Keratinocyte (primary cell): ENCODE measurements at regions not wholly inside any gene's neighbourhood (a gene's known extent, or its start where the extent isn't known, plus 50 kb on each side); places are given as distances from the start of the nearest gene placed in this dataset.

ENCODE experiments used
- DNase-seq: peaks from one replicate; pipeline ENCODE4 v3.0.0-alpha.2; 2011; ENCODE audit warnings: low read depth, missing footprints, low spot score
- FAIRE-seq: peaks from 2 replicates; lab custom pipeline; 2011; peaks lifted over from hg19 to GRCh38; lab: Jason Lieb, UNC
- H2AFZ ChIP-seq: 2 replicates; pipeline ENCODE4 v1.6.0; 2012; ENCODE audit warnings: low read length, control low read depth, inconsistent platforms; ENCODE audit not compliant: control insufficient read depth
- H3K27ac ChIP-seq: 2 replicates; pipeline ENCODE4 v1.5.1; 2011; ENCODE audit warnings: low read length; ENCODE audit not compliant: control insufficient read depth, insufficient read depth
- H3K27me3 ChIP-seq: 3 replicates; pipeline ENCODE4 v1.6.0; 2011; ENCODE audit warnings: low read length; ENCODE audit not compliant: control insufficient read depth, insufficient read depth; ENCODE audit errors: extremely low read depth
- H3K36me3 ChIP-seq, 2 experiments: 2 replicates in 1 of 2; 3 replicates in 1 of 2; pipeline ENCODE4 v1.5.1; 2011; ENCODE audit warnings: low read length in 2 of 2, mild to moderate bottlenecking in 1 of 2; ENCODE audit not compliant: control insufficient read depth in 2 of 2, insufficient read depth in 2 of 2; ENCODE audit errors: extremely low read depth in 1 of 2
- H3K4me1 ChIP-seq: 3 replicates; pipeline ENCODE4 v1.5.1; 2011; ENCODE audit warnings: low read length; ENCODE audit not compliant: control insufficient read depth, insufficient read depth; ENCODE audit errors: extremely low read depth
- H3K4me2 ChIP-seq: 3 replicates; pipeline ENCODE4 v1.6.0; 2011; ENCODE audit warnings: low read depth, low read length; ENCODE audit not compliant: control insufficient read depth, insufficient read depth; ENCODE audit errors: extremely low read depth
- H3K4me3 ChIP-seq, 3 experiments: fragments of 200-600 bp in 1 of 3; sonication (generic) in 1 of 3; 2 replicates in 2 of 3; 3 replicates in 1 of 3; pipeline ENCODE4 v1.5.1; 2011 to 2016; ENCODE audit warnings: low read length in 3 of 3, mild to moderate bottlenecking in 3 of 3, control low read depth in 2 of 3, inconsistent platforms in 1 of 3, low read depth in 1 of 3, mixed read lengths in 1 of 3, mixed run types in 1 of 3, moderate library complexity in 1 of 3; ENCODE audit not compliant: control insufficient read depth in 2 of 3, insufficient read depth in 2 of 3; ENCODE audit errors: extremely low read depth in 1 of 3
- H3K79me2 ChIP-seq: 2 replicates; pipeline ENCODE4 v1.6.0; 2012; ENCODE audit warnings: low read length; ENCODE audit not compliant: control insufficient read depth, insufficient read depth
- H3K9ac ChIP-seq: 3 replicates; pipeline ENCODE4 v1.6.0; 2011; ENCODE audit warnings: low read length; ENCODE audit not compliant: control insufficient read depth, insufficient read depth; ENCODE audit errors: extremely low read depth
- H3K9me1 ChIP-seq: 3 replicates; pipeline ENCODE4 v1.6.0; 2011; ENCODE audit warnings: low read length; ENCODE audit not compliant: control insufficient read depth, insufficient read depth; ENCODE audit errors: extremely low read depth
- H3K9me3 ChIP-seq: 2 replicates; pipeline ENCODE4 v1.5.1; 2012; ENCODE audit warnings: low read depth, low read length; ENCODE audit not compliant: control insufficient read depth
- H4K20me1 ChIP-seq: 3 replicates; pipeline ENCODE4 v1.6.0; 2011; ENCODE audit warnings: low read length; ENCODE audit not compliant: control insufficient read depth, insufficient read depth; ENCODE audit errors: extremely low read depth
- EZH2 ChIP-seq: IDR thresholded peaks from one replicate; pipeline ENCODE4 v1.6.1; 2012; ENCODE audit warnings: inconsistent platforms, mild to moderate bottlenecking, low read length, moderate library complexity
- dilution Hi-C: fragments of 300-500 bp; cut with MboI; formaldehyde crosslinking; loops from one replicate; pipeline ENCODE4 v1.7.0; 2020; ENCODE audit warnings: low sequenced_read_pairs; ENCODE audit not compliant: extremely low pct_ligation_motif_present
- TF ChIP-seq, protein P1 (sequence below), 3 experiments: IDR thresholded peaks in 1 of 3; conservative IDR thresholded peaks in 1 of 3; optimal IDR thresholded peaks in 1 of 3; 2 replicates in 2 of 3; 3 replicates in 1 of 3; pipeline versions ENCODE3 to v1.5.1; 2011; ENCODE audit warnings: low read length in 3 of 3, mild to moderate bottlenecking in 3 of 3, moderate library complexity in 2 of 3, control low read depth in 1 of 3, inconsistent platforms in 1 of 3; ENCODE audit not compliant: insufficient read depth in 2 of 3; ENCODE audit errors: extremely low read depth in 1 of 3

DNA sequence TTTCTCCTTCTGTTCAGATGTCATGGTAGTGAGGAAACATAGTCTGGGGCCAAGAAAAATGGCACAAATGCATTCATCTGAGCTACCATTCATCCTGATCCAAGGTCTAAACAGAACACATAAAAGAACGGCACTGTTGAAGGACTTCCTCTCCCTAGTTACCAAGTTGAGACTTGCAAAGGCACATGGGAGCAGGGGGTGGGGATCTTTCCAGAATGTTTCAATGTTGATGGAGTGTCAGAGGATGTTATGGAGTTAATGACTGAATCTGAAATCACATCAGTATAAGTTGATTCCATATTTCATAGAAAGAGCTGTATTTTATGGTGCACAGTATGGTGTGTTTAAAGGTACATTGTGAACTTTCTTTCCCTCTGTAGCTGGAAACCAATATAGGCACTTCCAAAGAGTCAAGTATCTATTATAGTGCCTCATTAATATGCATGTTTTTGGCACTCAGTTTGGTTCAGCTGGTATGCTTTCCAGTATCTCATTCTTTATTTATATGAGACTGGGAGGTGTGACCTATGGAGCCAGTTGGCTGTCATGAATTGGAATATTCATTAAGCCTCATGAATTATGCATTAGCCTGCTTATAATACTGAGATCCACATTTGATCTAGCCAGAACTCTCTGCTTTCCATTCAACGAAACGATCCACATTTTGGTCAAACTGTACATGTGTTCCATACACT is 603.0 kb downstream of the NR2F1-AS1 start:
- Histone ChIP-seq H3K36me3 (no peaks in the 10 kb centered on the region), H2AFZ (peak overlapping the region; percentile 48), H3K4me3 (no peak overlapping the region), H4K20me1 (no peaks in the 10 kb centered on the region), H3K27me3 (no peaks in the 10 kb centered on the region), H3K79me2 (no peaks in the 10 kb centered on the region), H3K27ac (no peak overlapping the region), H3K4me2 (no peak overlapping the region), H3K4me1 (no peaks in the 10 kb centered on the region), H3K9me3 (no peaks in the 10 kb centered on the region), H3K9ac (no peak overlapping the region), H3K9me1 (no peaks in the 10 kb centered on the region)
- dilution Hi-C loops, result no loop called here
- DNase-seq (no peak), FAIRE-seq (peak; percentile 5)
- TF ChIP-seq EZH2, result no peak
- TF ChIP-seq, protein P1, sequence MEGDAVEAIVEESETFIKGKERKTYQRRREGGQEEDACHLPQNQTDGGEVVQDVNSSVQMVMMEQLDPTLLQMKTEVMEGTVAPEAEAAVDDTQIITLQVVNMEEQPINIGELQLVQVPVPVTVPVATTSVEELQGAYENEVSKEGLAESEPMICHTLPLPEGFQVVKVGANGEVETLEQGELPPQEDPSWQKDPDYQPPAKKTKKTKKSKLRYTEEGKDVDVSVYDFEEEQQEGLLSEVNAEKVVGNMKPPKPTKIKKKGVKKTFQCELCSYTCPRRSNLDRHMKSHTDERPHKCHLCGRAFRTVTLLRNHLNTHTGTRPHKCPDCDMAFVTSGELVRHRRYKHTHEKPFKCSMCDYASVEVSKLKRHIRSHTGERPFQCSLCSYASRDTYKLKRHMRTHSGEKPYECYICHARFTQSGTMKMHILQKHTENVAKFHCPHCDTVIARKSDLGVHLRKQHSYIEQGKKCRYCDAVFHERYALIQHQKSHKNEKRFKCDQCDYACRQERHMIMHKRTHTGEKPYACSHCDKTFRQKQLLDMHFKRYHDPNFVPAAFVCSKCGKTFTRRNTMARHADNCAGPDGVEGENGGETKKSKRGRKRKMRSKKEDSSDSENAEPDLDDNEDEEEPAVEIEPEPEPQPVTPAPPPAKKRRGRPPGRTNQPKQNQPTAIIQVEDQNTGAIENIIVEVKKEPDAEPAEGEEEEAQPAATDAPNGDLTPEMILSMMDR (optimal IDR thresholded peaks at IDR 0.05 in 1 of 3, IDR thresholded peaks at IDR 0.05 in 1 of 3, conservative IDR thresholded peaks at IDR 0.05 in 1 of 3; ENCODE audit: extremely low read depth in 1 of 3, insufficient read depth in 2 of 3, low read length in 3 of 3), result no peak

DNA sequence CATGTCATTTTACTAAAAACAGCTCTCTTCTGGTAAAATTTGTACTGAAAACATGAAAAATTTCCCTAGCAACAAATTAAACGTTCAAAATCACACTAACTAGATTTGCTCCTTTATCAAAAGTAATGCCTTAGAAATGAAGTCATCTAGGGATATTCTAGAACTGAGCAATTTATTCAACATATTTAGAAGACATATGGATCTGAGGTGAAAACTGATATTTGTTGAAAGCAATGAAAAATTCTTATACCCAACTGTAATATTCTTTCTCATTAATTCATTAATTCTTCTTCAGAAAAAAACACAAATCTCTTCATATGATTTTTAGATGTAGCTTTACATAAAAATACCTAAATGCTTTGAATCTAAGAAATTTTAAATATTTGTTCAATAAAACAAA is 604.9 kb downstream of the NR2F1-AS1 start:
- H3K9me1 ChIP-seq, result no peaks in the 10 kb centered on the region
- dilution Hi-C loops, result no loop called here
- no peak for FAIRE-seq

More for the DNA sequence above, 604.9 kb downstream of the NR2F1-AS1 start:
- no peaks in the 10 kb centered on the region for H3K4me1 ChIP-seq
- H3K9ac ChIP-seq, result no peak overlapping the region
- H3K36me3 ChIP-seq, result no peaks in the 10 kb centered on the region
- no peaks in the 10 kb centered on the region for H3K9me3 ChIP-seq
- H2AFZ ChIP-seq, result no peak overlapping the region
- H3K27me3 ChIP-seq, result no peaks in the 10 kb centered on the region
- H4K20me1 ChIP-seq, result no peaks in the 10 kb centered on the region
- no peak for DNase-seq
- H3K4me3 ChIP-seq, result no peak overlapping the region
- no peak overlapping the region for H3K27ac ChIP-seq
- TF ChIP-seq, protein P1 (optimal IDR thresholded peaks at IDR 0.05 in 1 of 3, IDR thresholded peaks at IDR 0.05 in 1 of 3, conservative IDR thresholded peaks at IDR 0.05 in 1 of 3; ENCODE audit: extremely low read depth in 1 of 3, insufficient read depth in 2 of 3, low read length in 3 of 3), result no peak
- no peak for TF ChIP-seq EZH2
- no peak overlapping the region for H3K4me2 ChIP-seq
- H3K79me2 ChIP-seq, result no peaks in the 10 kb centered on the region
